ENCODE measurements at regions not wholly inside any gene's neighbourhood (a gene's known extent, or its start where the extent isn't known, plus 50 kb on each side); places are given as distances from the start of the nearest gene placed in this dataset.

- no peak for ATAC-seq
- no peak for DNase-seq
- intact Hi-C loops (cut with DNase I, micrococcal nuclease): no loop called here
These were observed 226.0 kb downstream of the MIAT start for GRCh38 chr22:26883393-26883792.

DNA sequence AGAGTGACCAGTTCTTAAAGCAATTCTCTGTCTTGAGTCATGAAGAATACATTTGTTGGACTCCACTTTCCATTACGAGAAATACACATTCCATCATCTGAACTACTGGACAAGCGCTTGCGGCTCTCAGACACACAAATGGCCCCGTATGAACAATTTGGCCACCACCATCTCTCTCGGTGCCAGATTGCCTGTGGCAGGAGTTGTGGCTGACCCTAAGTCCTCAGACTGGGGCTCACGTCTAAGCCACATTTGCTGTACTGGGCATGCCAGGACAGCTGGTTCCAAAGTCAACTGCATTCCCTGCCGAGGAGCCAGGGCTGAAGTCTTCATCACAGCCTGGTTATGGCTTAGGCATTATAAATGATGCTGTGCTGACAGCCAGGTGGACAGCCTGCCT is 227.5 kb downstream of the MIAT start:
- DNase-seq (no peak), ATAC-seq (no peak)
- intact Hi-C loops (cut with DNase I, micrococcal nuclease): no loop called here

DNA sequence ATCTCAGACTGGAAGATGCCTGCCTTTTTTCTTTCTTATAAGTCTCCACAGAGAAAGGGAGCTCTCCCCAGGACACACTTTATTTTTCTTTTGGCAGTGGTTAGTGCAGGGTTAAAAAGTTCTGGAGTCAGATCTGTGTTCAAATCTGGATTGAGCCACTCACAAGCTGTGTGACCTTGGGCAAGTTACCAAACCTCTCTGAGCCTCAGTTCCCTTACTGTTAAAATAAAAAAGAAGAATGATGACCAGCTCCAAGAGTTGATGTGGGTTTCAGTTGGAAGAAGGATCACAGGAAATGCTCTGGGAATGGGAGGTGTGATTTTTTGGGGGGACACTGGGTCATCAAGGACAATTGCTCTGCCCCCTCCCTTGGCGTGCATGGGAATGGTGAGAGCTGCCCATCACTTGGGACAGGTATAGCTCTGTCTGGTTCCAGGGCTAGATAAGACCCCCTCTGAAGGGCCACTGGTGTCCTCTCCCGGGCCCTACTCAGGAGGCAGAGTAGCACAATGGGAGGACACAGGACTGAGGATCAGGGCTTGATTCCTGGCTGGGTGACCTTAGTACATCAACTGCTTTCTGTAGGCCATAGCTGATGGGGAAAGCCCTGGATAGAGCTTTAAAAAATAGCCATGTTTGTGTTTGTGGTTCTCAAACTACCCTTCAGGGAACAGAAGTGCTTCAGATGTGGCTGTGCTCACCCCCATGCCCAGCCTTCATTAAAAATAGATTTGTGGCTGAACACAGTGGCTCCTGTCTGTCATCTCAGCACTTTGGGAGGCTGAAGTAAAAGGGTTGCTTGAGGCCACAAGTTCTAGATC is 228.3 kb downstream of the MIAT start:
- intact Hi-C loops (cut with DNase I, micrococcal nuclease): no loop called here
- no peak for ATAC-seq

GRCh38 chr22:26887456-26887855 is 230.1 kb downstream of the MIAT start:
- intact Hi-C loops (cut with DNase I, micrococcal nuclease): no loop called here
- DNase-seq: no peak
- ATAC-seq: no peak

More for the DNA sequence above, 228.3 kb downstream of the MIAT start:
- no peak for DNase-seq

DNA sequence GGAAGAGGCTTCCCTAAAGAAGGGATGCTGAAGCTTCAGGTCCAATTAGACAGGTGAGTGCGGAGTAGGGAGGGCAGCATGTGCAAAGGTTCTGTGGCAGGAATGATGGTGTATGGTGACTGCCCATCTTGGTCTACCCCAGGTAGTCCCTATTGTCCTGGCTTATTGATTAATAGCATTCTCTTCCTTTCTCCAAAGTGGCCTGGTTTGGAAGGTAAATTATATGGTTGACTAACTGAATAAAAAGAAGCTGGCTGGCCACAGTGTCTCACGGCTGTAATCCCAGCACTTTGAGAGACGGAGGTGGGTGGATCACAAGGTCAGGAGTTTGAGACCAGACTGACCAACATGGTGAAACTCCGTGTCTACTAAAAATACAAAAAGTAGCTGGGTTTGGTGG is 230.5 kb downstream of the MIAT start:
- intact Hi-C loops (cut with DNase I, micrococcal nuclease): no loop called here
- no peak for DNase-seq
- ATAC-seq: no peak

DNA sequence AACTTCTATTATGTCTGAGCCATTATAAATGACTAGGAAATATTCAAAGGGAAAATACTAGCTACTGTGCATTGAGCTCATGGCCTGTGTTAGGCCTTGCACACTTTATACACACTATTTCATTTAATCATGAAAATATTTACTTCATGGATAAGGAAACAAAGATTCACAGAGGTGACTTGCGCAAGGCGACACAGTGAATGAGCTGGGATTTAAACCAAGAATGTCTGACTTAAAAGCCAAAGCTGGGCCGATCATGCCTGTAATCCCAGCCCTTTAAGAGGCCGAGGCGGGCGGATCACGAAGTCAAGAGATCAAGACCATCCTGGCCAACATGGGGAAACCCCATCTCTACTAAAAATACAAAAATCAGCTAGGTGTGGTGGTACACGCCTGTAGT is 231.5 kb downstream of the MIAT start:
- DNase-seq (no peak), ATAC-seq (no peak)
- intact Hi-C loops (cut with DNase I, micrococcal nuclease): no loop called here

DNA sequence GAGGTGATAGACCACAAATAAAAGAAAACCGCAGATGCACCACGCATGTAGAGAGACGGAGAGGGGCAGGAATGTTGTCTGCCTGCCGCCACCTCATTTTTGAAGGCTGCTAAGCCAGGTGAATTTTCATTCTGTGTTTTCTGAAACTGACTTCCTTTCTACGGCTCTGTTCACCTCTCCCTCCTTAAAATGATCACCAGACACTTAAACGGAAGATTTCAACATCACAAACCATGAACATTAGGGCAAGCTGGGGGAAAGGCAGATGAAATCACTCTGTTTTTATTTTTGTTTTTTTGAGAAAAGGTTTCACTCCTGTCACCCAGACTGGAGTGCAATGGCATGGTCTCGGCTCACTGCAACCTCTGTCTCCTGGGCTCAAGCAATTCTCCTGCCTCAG is 232.4 kb downstream of the MIAT start:
- no peak for ATAC-seq
- no peak for DNase-seq
- intact Hi-C loops (cut with DNase I, micrococcal nuclease): no loop called here

DNA sequence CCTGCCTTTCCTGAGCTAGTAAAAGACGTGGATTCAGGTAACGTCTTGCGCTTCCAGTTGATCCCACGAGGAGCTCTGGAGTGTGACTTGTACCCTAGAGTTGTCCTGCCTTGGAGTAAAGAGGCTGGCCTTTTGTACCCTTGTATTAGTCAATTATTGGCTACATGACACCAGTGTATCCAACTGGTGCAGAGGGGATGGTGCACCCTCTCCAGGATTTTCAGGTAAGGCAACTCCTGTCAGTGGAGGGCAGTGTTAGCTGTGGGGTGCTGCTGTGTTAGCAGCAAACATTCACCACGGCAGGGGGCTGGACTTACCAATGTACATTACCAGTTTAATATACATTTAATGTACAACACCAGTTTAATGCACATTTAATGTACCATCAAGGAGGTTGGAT is 233.5 kb downstream of the MIAT start:
- intact Hi-C loops (cut with DNase I, micrococcal nuclease): no loop called here
- no peak for DNase-seq

DNA sequence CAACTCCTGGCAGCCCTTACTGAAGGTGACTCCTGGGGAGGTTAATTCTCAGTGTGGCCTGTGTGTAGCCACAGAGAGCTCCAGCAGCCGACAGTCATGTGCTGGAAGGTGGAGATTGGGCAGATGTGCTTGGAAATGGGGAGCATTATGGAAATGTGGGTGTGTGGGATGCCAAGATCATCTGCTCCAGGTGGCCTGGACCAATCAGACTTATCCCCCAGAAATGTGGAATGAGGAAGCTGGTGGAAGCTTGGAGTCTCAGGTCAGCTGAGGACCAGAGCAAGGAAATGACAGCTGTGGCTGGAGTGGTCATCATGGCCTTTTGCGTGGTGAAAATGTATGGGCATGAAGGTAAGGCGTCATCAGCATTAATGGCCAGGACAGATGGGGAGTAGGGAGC is 234.0 kb downstream of the MIAT start:
- DNase-seq (no peak), ATAC-seq (no peak)
- intact Hi-C loops (cut with DNase I, micrococcal nuclease): no loop called here

More for the DNA sequence above, 233.5 kb downstream of the MIAT start:
- ATAC-seq: no peak

- ATAC-seq (peak; percentile 40), DNase-seq (peak in 1 of 2 donors; percentile 34)
- intact Hi-C loops (cut with DNase I, micrococcal nuclease): no loop called here
These were observed 235.0 kb downstream of the MIAT start for GRCh38 chr22:26892166-26893041.

GRCh38 chr22:26893173-26894110 is 236.1 kb downstream of the MIAT start:
- ATAC-seq: no peak
- DNase-seq: no peak

GRCh38 chr22:26894362-26894761 is 237.0 kb downstream of the MIAT start:
- no peak for ATAC-seq
- DNase-seq: no peak
- intact Hi-C loops (cut with DNase I, micrococcal nuclease): no loop called here

More at GRCh38 chr22:26893173-26894110, 236.1 kb downstream of the MIAT start:
- intact Hi-C loops (cut with DNase I, micrococcal nuclease): no loop called here

DNA sequence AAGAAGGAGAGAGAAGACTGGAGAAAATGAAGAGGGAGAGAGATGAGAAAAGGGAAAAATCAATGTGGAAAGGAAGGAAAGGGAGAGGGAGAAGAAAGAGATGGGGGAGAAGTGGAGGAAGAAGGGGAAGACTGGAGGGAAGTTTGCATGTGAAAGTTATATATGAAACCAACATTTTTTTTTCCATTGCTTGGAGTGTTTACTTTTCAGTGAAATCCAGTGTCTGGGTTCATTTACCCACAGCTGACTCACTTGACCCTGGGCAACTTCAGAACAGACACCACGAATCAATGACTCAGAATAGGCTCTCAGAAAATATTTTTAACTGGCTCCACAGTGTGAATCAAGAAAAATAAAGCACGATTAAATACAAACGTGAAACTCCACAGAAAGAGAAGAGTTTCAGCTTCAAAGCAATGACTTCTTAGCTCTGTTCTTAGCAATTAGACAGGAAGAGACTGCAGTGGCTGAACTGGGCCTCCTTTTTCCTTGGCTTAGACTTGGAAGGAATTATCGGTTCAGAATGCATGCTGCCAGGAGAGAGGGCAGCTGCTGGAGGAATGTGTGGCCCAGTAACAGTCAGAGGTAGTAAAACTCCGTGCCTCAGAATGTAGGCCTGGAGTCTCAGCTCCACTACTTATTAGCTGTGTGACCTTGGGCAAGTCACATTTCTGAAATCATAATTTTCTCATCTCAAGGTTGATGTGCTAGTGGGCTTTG is 237.5 kb downstream of the MIAT start:
- DNase-seq (no peak), ATAC-seq (no peak)
- intact Hi-C loops (cut with DNase I, micrococcal nuclease): no loop called here

- DNase-seq (no peak), ATAC-seq (no peak)
- intact Hi-C loops (cut with DNase I, micrococcal nuclease): no loop called here
These were observed 240.0 kb downstream of the MIAT start for GRCh38 chr22:26897384-26897783.

GRCh38 chr22:26898946-26899605 is 241.7 kb downstream of the MIAT start:
- DNase-seq: no peak
- intact Hi-C loops (cut with DNase I, micrococcal nuclease): no loop called here

GRCh38 chr22:26900787-26901186 is 243.4 kb downstream of the MIAT start:
- no peak for ATAC-seq
- DNase-seq: no peak
- intact Hi-C loops (cut with DNase I, micrococcal nuclease): no loop called here

More at GRCh38 chr22:26898946-26899605, 241.7 kb downstream of the MIAT start:
- no peak for ATAC-seq

GRCh38 chr22:26901198-26901816 is 243.9 kb downstream of the MIAT start:
- DNase-seq (no peak), ATAC-seq (no peak)
- intact Hi-C loops (cut with DNase I, micrococcal nuclease): no loop called here

Data from left colon (tissue), 2 donors.